OCI-LY7 (cell line): ENCODE measurements at regions not wholly inside any gene's neighbourhood (a gene's known extent, or its start where the extent isn't known, plus 50 kb on each side); places are given as distances from the start of the nearest gene placed in this dataset.

ENCODE experiments used
- BruUV-seq: library from RNA; stranded (reverse); fragments of 400-500 nt; replicated peaks from 2 replicates; lab custom pipeline; 2021; lab: Mats Ljungman, UMichigan
- CTCF ChIA-PET: fragments of 300-600 bp; sonication (Branson Sonifier 250); formaldehyde crosslinking; loops from one replicate; lab custom pipeline; 2022; ENCODE audit warnings: antibody characterized with exemption; ENCODE audit not compliant: unreplicated experiment; lab: Charles Lee
- POLR2A ChIA-PET: fragments of 300-600 bp; sonication (Branson Sonifier 250); formaldehyde crosslinking; loops from one replicate; lab custom pipeline; 2022; ENCODE audit warnings: antibody characterized with exemption; lab: Charles Lee
- DNase-seq: peaks from one replicate; pipeline ENCODE4 v3.0.0-alpha.2; 2015; ENCODE audit warnings: low spot score
- H2AFZ ChIP-seq: fragments of 200-600 bp; sonication (generic), shearing (Covaris generic); 2 replicates; pipeline ENCODE4 v1.6.1; 2014; ENCODE audit warnings: mild to moderate bottlenecking, antibody characterized with exemption, low read length, moderate library complexity
- H3K27ac ChIP-seq: fragments of 200-600 bp; sonication (generic); 2 replicates; pipeline ENCODE4 v1.5.1; 2014; ENCODE audit warnings: mixed run types, low read depth, mild to moderate bottlenecking, moderate library complexity, low read length, inconsistent platforms; ENCODE audit not compliant: poor library complexity, severe bottlenecking
- H3K36me3 ChIP-seq: fragments of 200-600 bp; sonication (generic); 2 replicates; pipeline ENCODE4 v1.6.1; 2014; ENCODE audit warnings: mild to moderate bottlenecking, antibody characterized with exemption, low read length, moderate library complexity, mixed read lengths; ENCODE audit not compliant: insufficient read depth
- H3K4me1 ChIP-seq: fragments of 200-600 bp; sonication (generic); 2 replicates; pipeline ENCODE4 v1.5.1; 2014; ENCODE audit warnings: mild to moderate bottlenecking, low read length; ENCODE audit not compliant: insufficient read depth, poor library complexity, severe bottlenecking
- H3K4me2 ChIP-seq: fragments of 200-600 bp; sonication (generic); 2 replicates; pipeline ENCODE4 v1.6.1; 2014; ENCODE audit warnings: mild to moderate bottlenecking, low read length
- H3K4me3 ChIP-seq: fragments of 200-600 bp; sonication (generic); 2 replicates; pipeline ENCODE4 v1.5.1; 2014; ENCODE audit warnings: mild to moderate bottlenecking, low read depth, low read length; ENCODE audit not compliant: poor library complexity, severe bottlenecking
- H3K79me2 ChIP-seq: fragments of 200-600 bp; sonication (generic); 2 replicates; pipeline ENCODE4 v1.6.1; 2016; ENCODE audit warnings: low read depth, mild to moderate bottlenecking, low read length, moderate library complexity, mixed read lengths; ENCODE audit not compliant: insufficient read depth
- H3K9me2 ChIP-seq: fragments of 200-600 bp; sonication (generic); 2 replicates; pipeline ENCODE4 v1.6.1; 2016; ENCODE audit warnings: mild to moderate bottlenecking, low read length, mixed read lengths; ENCODE audit not compliant: insufficient read depth
- H3K9me3 ChIP-seq: fragments of 200-600 bp; sonication (generic); 2 replicates; pipeline ENCODE4 v1.6.1; 2014; ENCODE audit warnings: mild to moderate bottlenecking, mixed run types, low read length, mixed read lengths
- H4K20me1 ChIP-seq: fragments of 200-600 bp; sonication (generic); 2 replicates; pipeline ENCODE4 v1.6.1; 2014; ENCODE audit warnings: mild to moderate bottlenecking, antibody characterized with exemption, low read length, moderate library complexity, mixed read lengths; ENCODE audit not compliant: insufficient read depth
- EZH2phosphoT487 ChIP-seq: fragments of 200-600 bp; sonication (generic); IDR thresholded peaks from 2 replicates; pipeline ENCODE4 v1.6.1; 2018; ENCODE audit warnings: low read depth, borderline replicate concordance, mild to moderate bottlenecking, mixed run types, antibody characterized with exemption, low read length, moderate library complexity, mixed read lengths
- intact Hi-C: fragments of 100-400 bp; cut with micrococcal nuclease; formaldehyde crosslinking; loops from one replicate; pipeline ENCODE4 v1.10.0; 2022; ENCODE audit not compliant: unreplicated experiment
- TF ChIP-seq, protein P1 (sequence below): fragments of 200-600 bp; sonication (generic); conservative IDR thresholded peaks from 2 replicates; pipeline ENCODE4 v1.5.1; 2014; ENCODE audit warnings: mild to moderate bottlenecking, antibody characterized with exemption, low read length, moderate library complexity, mixed read lengths

DNA sequence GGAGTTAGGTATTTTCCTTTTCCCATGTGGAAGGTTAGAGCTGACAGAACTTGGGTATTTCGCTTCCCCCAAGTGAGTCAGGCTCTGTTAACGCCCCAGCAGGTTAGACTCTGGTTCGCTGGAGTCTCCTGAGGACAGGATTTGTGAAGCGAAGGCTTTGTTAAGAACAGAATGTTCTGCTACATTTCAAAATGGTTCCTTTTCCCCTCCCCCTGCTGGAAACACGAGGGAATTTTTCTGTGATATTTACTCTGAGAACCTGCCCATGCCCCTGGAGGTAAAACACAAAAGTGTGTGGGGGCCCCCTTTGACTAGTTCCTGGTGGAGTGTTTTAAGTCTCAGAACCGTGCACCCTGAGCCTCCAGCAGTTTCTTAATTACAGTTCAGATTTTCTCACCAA lies 731.4 kb upstream of the CITED2 start:
- no peak overlapping the region for H2AFZ ChIP-seq
- TF ChIP-seq, protein P1, sequence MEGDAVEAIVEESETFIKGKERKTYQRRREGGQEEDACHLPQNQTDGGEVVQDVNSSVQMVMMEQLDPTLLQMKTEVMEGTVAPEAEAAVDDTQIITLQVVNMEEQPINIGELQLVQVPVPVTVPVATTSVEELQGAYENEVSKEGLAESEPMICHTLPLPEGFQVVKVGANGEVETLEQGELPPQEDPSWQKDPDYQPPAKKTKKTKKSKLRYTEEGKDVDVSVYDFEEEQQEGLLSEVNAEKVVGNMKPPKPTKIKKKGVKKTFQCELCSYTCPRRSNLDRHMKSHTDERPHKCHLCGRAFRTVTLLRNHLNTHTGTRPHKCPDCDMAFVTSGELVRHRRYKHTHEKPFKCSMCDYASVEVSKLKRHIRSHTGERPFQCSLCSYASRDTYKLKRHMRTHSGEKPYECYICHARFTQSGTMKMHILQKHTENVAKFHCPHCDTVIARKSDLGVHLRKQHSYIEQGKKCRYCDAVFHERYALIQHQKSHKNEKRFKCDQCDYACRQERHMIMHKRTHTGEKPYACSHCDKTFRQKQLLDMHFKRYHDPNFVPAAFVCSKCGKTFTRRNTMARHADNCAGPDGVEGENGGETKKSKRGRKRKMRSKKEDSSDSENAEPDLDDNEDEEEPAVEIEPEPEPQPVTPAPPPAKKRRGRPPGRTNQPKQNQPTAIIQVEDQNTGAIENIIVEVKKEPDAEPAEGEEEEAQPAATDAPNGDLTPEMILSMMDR = 0 out of 2 replicates have a peak, but pooled peaks have one; percentile 25
- TF ChIP-seq EZH2phosphoT487 = no peak

DNA sequence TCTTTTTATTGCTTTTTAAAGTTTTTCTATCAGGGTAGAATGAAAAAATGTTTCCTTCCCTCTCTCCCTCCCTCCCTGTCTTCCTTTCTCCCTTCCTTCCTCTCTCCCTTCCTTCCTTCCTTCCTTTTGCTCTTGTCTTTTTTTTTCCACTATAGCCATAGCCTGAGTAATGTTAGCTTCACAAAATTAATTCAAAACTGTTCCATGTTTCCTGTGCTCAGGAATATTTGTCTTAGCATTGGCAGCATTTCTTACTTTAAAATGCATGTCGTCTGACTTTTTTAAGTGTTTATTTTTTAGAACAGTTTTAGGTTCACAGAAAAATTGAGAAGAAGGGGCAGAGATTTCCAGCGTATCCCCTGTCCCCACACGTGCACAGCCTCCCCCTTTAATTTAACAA lies 730.8 kb upstream of the CITED2 start:
- Histone ChIP-seq H3K4me2 (no peak overlapping the region), H2AFZ (no peak overlapping the region), H4K20me1 (no peaks in the 10 kb centered on the region), H3K36me3 (no peaks in the 10 kb centered on the region), H3K9me2 (no peaks in the 10 kb centered on the region), H3K9me3 (no peaks in the 10 kb centered on the region), H3K4me1 (no peaks in the 10 kb centered on the region), H3K27ac (no peak overlapping the region), H3K79me2 (no peaks in the 10 kb centered on the region), H3K4me3 (no peak overlapping the region)
- DNase-seq = no peak
- ChIA-PET POLR2A (no interaction called here), CTCF (interaction anchor here (0.6 kb wide), 1 partner anchor 30 kb away, joined by 6 read pairs; no protein-coding TSS in a partner anchor)
- TF ChIP-seq, protein P1 = no peak
- TF ChIP-seq EZH2phosphoT487 = no peak
- intact Hi-C loops = no loop called here
- no TSS peak for BruUV-seq

More for the DNA sequence above, 731.4 kb upstream of the CITED2 start:
- Histone ChIP-seq H3K36me3 (no peaks in the 10 kb centered on the region), H3K27ac (no peak overlapping the region), H3K9me2 (no peaks in the 10 kb centered on the region), H3K4me3 (no peak overlapping the region), H3K79me2 (no peaks in the 10 kb centered on the region), H3K4me2 (no peak overlapping the region), H3K9me3 (no peaks in the 10 kb centered on the region), H4K20me1 (no peaks in the 10 kb centered on the region), H3K4me1 (no peaks in the 10 kb centered on the region)
- CTCF ChIA-PET = interaction anchor here (0.6 kb wide), 1 partner anchor 30 kb away, joined by 6 read pairs; no protein-coding TSS in a partner anchor
- no TSS peak for BruUV-seq
- intact Hi-C loops = no loop called here
- POLR2A ChIA-PET = no interaction called here
- DNase-seq = no peak

DNA sequence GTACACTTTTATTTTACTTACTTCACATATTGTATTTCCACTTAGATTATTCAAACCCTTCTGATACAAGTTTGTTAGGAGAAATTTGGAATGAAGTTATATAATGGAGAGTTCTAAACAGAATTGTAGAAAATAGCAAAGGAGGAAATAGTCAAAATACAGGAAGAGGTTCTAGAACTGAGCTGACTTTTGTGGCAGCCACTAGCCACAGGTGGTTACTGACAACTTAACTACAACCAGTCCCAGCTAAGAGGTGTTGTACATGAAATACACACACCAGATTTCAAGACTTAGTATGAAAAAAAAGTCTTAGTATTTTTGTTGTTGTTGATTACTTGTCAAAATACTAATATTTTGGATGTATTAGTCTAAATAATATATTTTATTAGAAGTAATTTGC lies 727.4 kb upstream of the CITED2 start:
- no peaks in the 10 kb centered on the region for H3K4me1 ChIP-seq
- no peak overlapping the region for H2AFZ ChIP-seq
- H4K20me1 ChIP-seq = no peaks in the 10 kb centered on the region
- ChIA-PET POLR2A (interaction anchor here (1.2 kb wide), 1 partner anchor 20 kb away, joined by 3 read pairs; no protein-coding TSS in a partner anchor), CTCF (no interaction called here)
- DNase-seq = no peak
- no TSS peak for BruUV-seq
- H3K79me2 ChIP-seq = no peaks in the 10 kb centered on the region
- H3K9me3 ChIP-seq = no peaks in the 10 kb centered on the region
- no peak overlapping the region for H3K4me3 ChIP-seq
- H3K9me2 ChIP-seq = no peaks in the 10 kb centered on the region
- no peak overlapping the region for H3K27ac ChIP-seq
- intact Hi-C loops = no loop called here
- H3K4me2 ChIP-seq = no peak overlapping the region
- no peak for TF ChIP-seq EZH2phosphoT487
- TF ChIP-seq, protein P1 = no peak
- H3K36me3 ChIP-seq = no peaks in the 10 kb centered on the region
